Mesothelial cell of epicardium (in vitro differentiated cells): ENCODE measurements at regions not wholly inside any gene's neighbourhood (a gene's known extent, or its start where the extent isn't known, plus 50 kb on each side); places are given as distances from the start of the nearest gene placed in this dataset.

Source experiments
- DNase-seq, 2 experiments: peaks; one replicate each; pipeline ENCODE4 v3.0.0; 2021; ENCODE audit warnings: low spot score in 2 of 2; ENCODE audit not compliant: unreplicated experiment in 2 of 2
- H3K27ac Mint-ChIP-seq: 2 replicates; pipeline ENCODE4 v1.8.0; 2021; ENCODE audit warnings: mixed read lengths
- H3K27me3 Mint-ChIP-seq: 2 replicates; pipeline ENCODE4 v1.8.0; 2021; ENCODE audit warnings: low read depth, mixed read lengths
- H3K36me3 Mint-ChIP-seq: 2 replicates; pipeline ENCODE4 v1.8.0; 2021; ENCODE audit warnings: mixed read lengths
- H3K4me1 Mint-ChIP-seq: 2 replicates; pipeline ENCODE4 v1.8.0; 2021; ENCODE audit warnings: mixed read lengths
- H3K4me3 Mint-ChIP-seq: 2 replicates; pipeline ENCODE4 v1.8.0; 2021; ENCODE audit warnings: mild to moderate bottlenecking, moderate library complexity, mixed read lengths
- H3K9me3 Mint-ChIP-seq: 2 replicates; pipeline ENCODE4 v1.8.0; 2021; ENCODE audit warnings: mixed read lengths
- TF ChIP-seq, protein P1 (sequence below): fragments of 200-600 bp; sonication (generic); IDR thresholded peaks from one replicate; pipeline ENCODE4 v1.5.0; 2021; ENCODE audit warnings: antibody characterized with exemption; ENCODE audit not compliant: unreplicated experiment

DNA sequence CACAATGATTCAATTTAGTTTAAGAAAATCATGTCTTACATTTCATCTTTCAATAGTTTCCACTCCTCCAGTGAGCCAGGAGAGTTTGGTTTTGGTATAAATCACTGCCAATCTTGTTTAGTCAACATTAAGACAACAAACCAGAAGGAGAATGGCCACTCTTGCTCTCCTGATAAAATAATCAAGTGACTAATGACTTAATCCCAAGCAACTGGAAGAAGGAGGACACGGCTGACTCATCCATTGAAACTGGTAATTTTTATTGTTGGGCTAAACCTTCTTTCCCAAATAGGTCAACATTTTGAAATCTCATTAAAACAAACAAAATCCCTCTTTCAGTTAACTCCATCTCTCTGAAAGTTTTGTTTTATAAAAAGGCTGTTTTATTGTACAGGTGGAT is 230.2 kb downstream of the CLCN4 start:
- TF ChIP-seq, protein P1, sequence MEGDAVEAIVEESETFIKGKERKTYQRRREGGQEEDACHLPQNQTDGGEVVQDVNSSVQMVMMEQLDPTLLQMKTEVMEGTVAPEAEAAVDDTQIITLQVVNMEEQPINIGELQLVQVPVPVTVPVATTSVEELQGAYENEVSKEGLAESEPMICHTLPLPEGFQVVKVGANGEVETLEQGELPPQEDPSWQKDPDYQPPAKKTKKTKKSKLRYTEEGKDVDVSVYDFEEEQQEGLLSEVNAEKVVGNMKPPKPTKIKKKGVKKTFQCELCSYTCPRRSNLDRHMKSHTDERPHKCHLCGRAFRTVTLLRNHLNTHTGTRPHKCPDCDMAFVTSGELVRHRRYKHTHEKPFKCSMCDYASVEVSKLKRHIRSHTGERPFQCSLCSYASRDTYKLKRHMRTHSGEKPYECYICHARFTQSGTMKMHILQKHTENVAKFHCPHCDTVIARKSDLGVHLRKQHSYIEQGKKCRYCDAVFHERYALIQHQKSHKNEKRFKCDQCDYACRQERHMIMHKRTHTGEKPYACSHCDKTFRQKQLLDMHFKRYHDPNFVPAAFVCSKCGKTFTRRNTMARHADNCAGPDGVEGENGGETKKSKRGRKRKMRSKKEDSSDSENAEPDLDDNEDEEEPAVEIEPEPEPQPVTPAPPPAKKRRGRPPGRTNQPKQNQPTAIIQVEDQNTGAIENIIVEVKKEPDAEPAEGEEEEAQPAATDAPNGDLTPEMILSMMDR = no peak
- Mint-ChIP-seq H3K27me3 (no peaks in the 10 kb centered on the region), H3K36me3 (no peaks in the 10 kb centered on the region), H3K4me3 (no peak overlapping the region), H3K4me1 (no peaks in the 10 kb centered on the region), H3K9me3 (peaks cover 41% of the 10 kb centered on the region), H3K27ac (no peak overlapping the region)
- no peak for DNase-seq

DNA sequence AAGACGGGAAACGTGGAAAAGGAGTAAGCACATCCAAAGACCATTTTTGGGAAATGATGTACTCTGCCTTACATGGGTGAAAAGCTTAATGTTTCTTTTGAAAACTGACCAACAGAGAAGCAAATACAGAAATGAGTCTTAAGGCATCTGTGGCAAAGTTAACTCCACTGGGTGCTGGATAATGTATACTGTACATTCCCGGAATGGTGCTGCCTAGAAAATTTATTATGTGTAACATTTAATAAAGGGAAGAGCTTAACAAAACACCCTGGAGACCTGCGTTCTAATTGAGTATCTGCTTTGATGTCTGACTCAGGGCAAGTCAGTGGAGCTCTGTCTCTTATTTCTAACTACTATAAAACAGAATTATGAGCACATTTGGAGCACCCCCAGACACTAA is 230.2 kb downstream of the MID1 start:
- Mint-ChIP-seq H3K4me1 (no peaks in the 10 kb centered on the region), H3K27ac (no peak overlapping the region), H3K4me3 (no peak overlapping the region), H3K9me3 (peaks cover 37% of the 10 kb centered on the region), H3K36me3 (no peaks in the 10 kb centered on the region), H3K27me3 (no peaks in the 10 kb centered on the region)
- TF ChIP-seq, protein P1 = no peak
- no peak for DNase-seq

DNA sequence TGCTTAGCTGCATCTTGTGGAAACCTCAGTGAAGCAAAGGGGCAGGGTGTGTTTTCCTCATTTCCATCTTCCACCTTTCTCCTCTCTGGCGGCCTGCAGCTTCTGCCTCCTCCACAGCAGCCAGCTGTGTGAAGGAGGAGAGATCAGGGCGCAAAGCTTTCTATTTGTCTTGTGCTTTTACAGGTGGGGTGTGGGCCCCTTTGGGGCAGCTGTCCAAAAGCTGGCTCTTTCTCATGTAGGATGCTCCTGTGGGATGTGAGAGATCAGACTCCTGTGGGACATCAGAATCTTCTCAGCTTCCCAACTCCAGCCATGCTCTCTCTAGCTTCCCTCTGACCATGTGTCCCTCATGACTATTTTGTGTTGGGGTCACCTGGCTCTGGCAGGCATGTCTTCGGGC is 227.1 kb downstream of the MID1 start:
- DNase-seq = no peak
- Mint-ChIP-seq H3K9me3 (peaks cover 36% of the 10 kb centered on the region), H3K36me3 (no peaks in the 10 kb centered on the region), H3K27ac (no peak overlapping the region), H3K4me1 (no peaks in the 10 kb centered on the region), H3K27me3 (no peaks in the 10 kb centered on the region), H3K4me3 (no peak overlapping the region)
- TF ChIP-seq, protein P1 = no peak

DNA sequence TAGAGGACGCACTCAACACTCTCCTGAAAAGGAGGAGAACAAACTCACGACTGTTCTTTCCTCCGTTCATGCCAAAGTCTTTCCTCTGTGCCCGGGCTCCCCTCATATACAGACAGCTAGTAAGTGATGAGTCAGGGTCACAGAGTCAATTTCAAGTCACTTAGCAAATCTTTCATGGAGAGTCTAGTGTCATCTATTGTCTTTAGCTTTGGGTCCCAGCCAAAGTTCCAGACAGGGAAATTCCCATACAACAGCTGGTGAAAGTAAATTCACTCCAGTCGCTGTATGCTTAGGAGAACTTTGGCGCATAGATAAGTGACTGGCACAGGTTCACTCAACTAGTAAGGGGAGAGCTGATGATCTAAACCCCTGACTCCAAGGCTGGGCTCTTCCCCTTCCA is 226.5 kb downstream of the MID1 start:
- DNase-seq = no peak

DNA sequence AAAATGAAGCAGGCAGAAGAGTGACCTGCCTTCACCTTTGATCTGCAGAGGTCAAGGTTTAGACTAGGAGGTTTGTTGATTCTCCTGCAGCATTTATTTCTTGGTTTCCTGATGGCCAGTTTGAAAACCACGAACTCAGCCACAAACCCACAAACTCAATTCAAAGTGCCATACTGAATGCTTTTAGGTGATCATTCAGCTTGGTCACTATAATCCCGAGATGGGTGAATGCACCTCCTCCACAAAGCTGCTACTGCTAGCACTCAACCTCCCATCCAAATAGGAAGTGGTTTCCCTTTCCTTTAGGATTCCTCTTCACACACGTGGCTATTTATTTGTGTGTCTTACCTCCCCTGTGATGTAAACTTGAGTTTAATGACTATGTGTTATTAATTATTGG is 225.2 kb downstream of the MID1 start:
- H3K27me3 Mint-ChIP-seq = no peaks in the 10 kb centered on the region
- no peak overlapping the region for H3K27ac Mint-ChIP-seq
- no peaks in the 10 kb centered on the region for H3K4me1 Mint-ChIP-seq
- peaks cover 35% of the 10 kb centered on the region for H3K9me3 Mint-ChIP-seq
- no peaks in the 10 kb centered on the region for H3K36me3 Mint-ChIP-seq
- DNase-seq = no peak
- H3K4me3 Mint-ChIP-seq = no peak overlapping the region
- TF ChIP-seq, protein P1 = no peak

More for the DNA sequence above, 226.5 kb downstream of the MID1 start:
- H3K4me1 Mint-ChIP-seq = no peaks in the 10 kb centered on the region
- no peak overlapping the region for H3K4me3 Mint-ChIP-seq
- H3K9me3 Mint-ChIP-seq = peaks cover 36% of the 10 kb centered on the region
- H3K27ac Mint-ChIP-seq = no peak overlapping the region
- no peaks in the 10 kb centered on the region for H3K36me3 Mint-ChIP-seq
- H3K27me3 Mint-ChIP-seq = no peaks in the 10 kb centered on the region
- TF ChIP-seq, protein P1 = no peak
